ENCODE measurements at regions not wholly inside any gene's neighbourhood (a gene's known extent, or its start where the extent isn't known, plus 50 kb on each side); places are given as distances from the start of the nearest gene placed in this dataset.

- TF ChIP-seq POLR2AphosphoS5 (IDR thresholded peaks at IDR 0.05), result no peak
- no peak for TF ChIP-seq CTCF (IDR thresholded peaks at IDR 0.05)
These were observed 111.9 kb upstream of the MAP2 start for GRCh38 chr2:209311948-209312347.
